ENCODE measurements at regions not wholly inside any gene's neighbourhood (a gene's known extent, or its start where the extent isn't known, plus 50 kb on each side); places are given as distances from the start of the nearest gene placed in this dataset.

- TF ChIP-seq CTCF (IDR thresholded peaks at IDR 0.05; ENCODE audit: poor library complexity) (no peak), EZH2 (IDR thresholded peaks at IDR 0.05; ENCODE audit: borderline replicate concordance) (no peak)
Measured at GRCh38 chr12:61701471-61701870, 558.7 kb upstream of the USP15 start.

Measured in hepatocyte (in vitro differentiated cells).